SH-SY5Y (cell line): ENCODE measurements at regions not wholly inside any gene's neighbourhood (a gene's known extent, or its start where the extent isn't known, plus 50 kb on each side); places are given as distances from the start of the nearest gene placed in this dataset.

ENCODE experiments used
- GATA2 ChIP-seq: IDR thresholded peaks from 2 replicates; pipeline ENCODE4 v1.6.1; 2011; ENCODE audit warnings: mild to moderate bottlenecking, low read depth, low read length
- GATA3 ChIP-seq: IDR thresholded peaks from 2 replicates; pipeline ENCODE4 v1.6.1; 2011; ENCODE audit warnings: low read depth, mild to moderate bottlenecking, low read length, moderate library complexity

DNA sequence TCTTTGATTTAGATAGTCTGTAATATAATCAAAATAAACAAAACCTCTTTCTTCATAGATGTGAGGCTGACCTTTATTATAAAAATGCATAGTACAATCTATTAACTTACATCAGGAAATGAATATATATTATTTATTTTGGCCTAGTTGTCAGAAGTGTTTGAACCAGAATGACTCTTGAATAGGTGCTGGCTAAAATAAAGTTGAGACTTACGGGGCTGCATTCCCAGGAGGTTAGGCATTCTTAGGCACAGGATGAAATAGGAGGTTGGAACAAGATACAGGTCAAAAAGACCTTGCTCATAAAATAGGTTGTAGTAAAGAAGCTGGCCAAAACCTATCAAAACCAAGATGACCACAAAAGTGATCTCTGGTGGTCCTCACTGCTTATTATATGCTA lies 1193.3 kb upstream of the IGFBP7 start:
- TF ChIP-seq GATA3 (no peak), GATA2 (no peak)
